Fibroblast of pulmonary artery (primary cell): ENCODE measurements at regions not wholly inside any gene's neighbourhood (a gene's known extent, or its start where the extent isn't known, plus 50 kb on each side); places are given as distances from the start of the nearest gene placed in this dataset.
"Not testable (repeated sequence)": the region's sequence is repeated elsewhere in the genome, so short reads cannot be mapped to it uniquely, and the experiment has no call there.

ENCODE experiments used
- DNase-seq: peaks from one replicate; pipeline ENCODE4 v3.0.0-alpha.2; 2010; ENCODE audit warnings: low read depth
- H3K4me3 ChIP-seq: replicated peaks from 2 replicates; pipeline ENCODE4 v1.5.1; 2011; ENCODE audit warnings: low read depth, mild to moderate bottlenecking, control low read depth, low read length, moderate library complexity
- TF ChIP-seq, protein P1 (sequence below): IDR thresholded peaks from 2 replicates; pipeline ENCODE4 v1.5.1; 2011; ENCODE audit warnings: mild to moderate bottlenecking, control low read depth, low read length, inconsistent platforms; ENCODE audit errors: missing control alignments

DNA sequence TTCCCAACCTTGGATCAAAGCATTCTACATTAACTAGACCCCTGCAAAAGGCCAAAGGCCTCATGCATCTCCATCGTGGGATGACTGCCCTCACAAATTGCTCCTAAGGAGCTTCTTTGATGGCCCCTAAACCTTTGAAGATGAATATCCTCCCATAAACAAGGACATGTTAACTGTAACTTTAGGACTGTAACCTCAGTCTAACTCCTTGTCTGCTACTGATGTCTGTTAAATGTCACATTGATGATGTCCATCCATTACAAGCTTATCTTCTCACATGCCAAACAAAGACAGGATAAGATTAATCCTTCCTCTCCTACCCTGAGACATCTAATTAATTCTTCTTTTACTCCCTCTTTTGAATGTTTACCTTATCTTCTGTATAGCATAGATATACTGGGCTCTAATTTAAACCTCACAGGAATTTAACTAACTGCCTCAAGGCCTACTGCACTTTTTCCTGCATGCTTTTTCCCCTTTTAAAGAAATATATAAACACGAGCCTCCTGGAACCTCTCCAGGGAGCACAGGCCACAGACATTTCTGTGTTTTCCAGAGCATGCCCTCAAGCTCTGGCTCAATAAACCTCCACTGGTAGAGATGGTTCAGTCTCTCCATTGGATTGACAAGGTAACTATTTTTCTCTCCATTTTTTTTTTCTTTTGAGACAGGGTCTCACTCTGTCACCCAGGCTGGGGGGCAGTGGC is 90.6 kb upstream of the SLC25A48 start:
- TF ChIP-seq, protein P1, sequence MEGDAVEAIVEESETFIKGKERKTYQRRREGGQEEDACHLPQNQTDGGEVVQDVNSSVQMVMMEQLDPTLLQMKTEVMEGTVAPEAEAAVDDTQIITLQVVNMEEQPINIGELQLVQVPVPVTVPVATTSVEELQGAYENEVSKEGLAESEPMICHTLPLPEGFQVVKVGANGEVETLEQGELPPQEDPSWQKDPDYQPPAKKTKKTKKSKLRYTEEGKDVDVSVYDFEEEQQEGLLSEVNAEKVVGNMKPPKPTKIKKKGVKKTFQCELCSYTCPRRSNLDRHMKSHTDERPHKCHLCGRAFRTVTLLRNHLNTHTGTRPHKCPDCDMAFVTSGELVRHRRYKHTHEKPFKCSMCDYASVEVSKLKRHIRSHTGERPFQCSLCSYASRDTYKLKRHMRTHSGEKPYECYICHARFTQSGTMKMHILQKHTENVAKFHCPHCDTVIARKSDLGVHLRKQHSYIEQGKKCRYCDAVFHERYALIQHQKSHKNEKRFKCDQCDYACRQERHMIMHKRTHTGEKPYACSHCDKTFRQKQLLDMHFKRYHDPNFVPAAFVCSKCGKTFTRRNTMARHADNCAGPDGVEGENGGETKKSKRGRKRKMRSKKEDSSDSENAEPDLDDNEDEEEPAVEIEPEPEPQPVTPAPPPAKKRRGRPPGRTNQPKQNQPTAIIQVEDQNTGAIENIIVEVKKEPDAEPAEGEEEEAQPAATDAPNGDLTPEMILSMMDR = no peak
- no peak overlapping the region for H3K4me3 ChIP-seq
- DNase-seq = no peak

- DNase-seq = no peak
- H3K4me3 ChIP-seq = no peak overlapping the region
- TF ChIP-seq, protein P1 = no peak
These were observed 91.3 kb upstream of the SLC25A48 start for GRCh38 chr5:135743181-135743580.

- not testable (repeated sequence) for H3K4me3 ChIP-seq, DNase-seq
These were observed 92.2 kb upstream of the SLC25A48 start for GRCh38 chr5:135742240-135742639.

GRCh38 chr5:135741040-135741439 is 93.4 kb upstream of the SLC25A48 start:
- no peak overlapping the region for H3K4me3 ChIP-seq
- TF ChIP-seq, protein P1 = no peak
- DNase-seq = no peak

DNA sequence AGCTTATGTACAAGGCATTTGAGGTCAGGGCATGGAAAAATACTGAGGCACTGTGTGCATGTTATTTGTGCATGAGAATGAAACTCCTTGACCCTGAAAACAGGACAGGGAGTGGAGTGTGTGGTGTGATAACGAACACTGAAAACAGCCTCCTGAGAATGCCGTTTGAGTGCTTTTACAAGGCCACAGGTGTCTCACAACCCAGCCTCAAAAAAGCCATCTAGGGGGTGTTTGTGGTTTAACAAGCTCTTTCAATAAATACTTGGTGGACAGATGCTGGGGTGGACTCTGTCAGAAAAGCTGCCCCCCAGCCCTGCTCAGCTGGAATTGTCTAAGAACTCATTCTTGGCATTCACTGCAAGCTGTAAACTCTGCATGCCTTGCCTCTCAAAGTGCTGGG is 94.0 kb upstream of the SLC25A48 start:
- H3K4me3 ChIP-seq = no peak overlapping the region
- DNase-seq = no peak
- TF ChIP-seq, protein P1 = no peak

DNA sequence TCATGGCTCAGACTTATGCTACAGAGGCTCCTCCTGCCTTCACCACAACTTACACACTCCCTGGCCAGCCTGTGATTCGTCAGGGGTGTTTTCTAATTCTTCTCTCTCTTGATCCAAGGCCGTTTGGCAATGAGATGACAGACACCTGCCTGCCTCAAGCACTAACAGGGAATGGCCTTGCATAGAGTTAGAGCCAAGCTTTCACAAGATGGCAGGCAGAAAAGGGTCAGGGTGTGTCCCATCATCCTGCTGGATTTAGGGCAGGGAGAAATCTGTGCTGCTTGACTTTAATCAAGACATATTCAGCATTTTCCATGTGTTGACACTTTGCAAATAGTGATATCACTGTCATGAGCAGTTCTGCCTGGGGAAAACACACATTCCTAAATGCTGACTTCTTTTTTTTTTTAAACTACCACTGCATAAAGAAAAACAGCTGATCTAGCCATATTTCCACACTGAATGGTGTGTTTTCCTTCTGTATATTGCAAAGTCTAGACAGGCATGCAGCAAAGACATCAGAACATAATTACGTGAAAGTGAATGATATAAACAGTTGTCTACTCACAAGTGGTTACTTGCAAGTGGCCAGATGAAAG is 95.0 kb upstream of the SLC25A48 start:
- no peak for DNase-seq
- TF ChIP-seq, protein P1 = no peak
- no peak overlapping the region for H3K4me3 ChIP-seq

DNA sequence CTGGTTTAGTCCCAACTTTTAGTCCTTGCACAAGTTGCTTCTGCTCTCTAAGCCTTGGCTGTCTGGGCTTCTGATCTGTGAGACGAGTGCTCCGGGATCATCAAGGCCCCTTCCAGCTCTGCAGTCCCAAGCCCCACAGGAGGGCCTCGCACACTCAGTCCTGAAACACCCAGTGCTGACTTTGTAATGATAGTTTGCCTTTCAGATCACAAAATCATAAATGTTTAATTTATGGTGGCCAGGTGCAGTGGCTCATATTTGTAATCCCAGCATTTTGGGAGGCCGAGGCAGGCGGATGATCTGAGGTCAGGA is 95.9 kb upstream of the SLC25A48 start:
- DNase-seq = no peak
- no peak overlapping the region for H3K4me3 ChIP-seq
- TF ChIP-seq, protein P1 = no peak
